Prostate gland (tissue), 2 donors: ENCODE measurements at regions not wholly inside any gene's neighbourhood (a gene's known extent, or its start where the extent isn't known, plus 50 kb on each side); places are given as distances from the start of the nearest gene placed in this dataset.

Source experiments
- DNase-seq: peaks from one replicate; pipeline ENCODE4 v3.0.0-alpha.2; 2019; ENCODE audit warnings: low spot score
- H3K27ac ChIP-seq, 2 donors: fragments of 200-600 bp; sonication (generic); 2 replicates each; pipeline ENCODE4 v1.5.1; 2017 to 2019
- H3K27me3 ChIP-seq: fragments of 200-600 bp; sonication (generic); replicated peaks from 2 replicates; pipeline ENCODE4 v1.5.1; 2019; ENCODE audit not compliant: insufficient read depth
- H3K36me3 ChIP-seq, 2 donors: fragments of 200-600 bp; sonication (generic); 1 replicate in 1 of 2; 2 replicates in 1 of 2; pipeline versions ENCODE4 v1.5.1 to v1.8.1; 2017 to 2019
- H3K4me1 ChIP-seq: fragments of 200-600 bp; sonication (generic); replicated peaks from 2 replicates; pipeline ENCODE4 v1.5.1; 2019
- H3K4me3 ChIP-seq, 2 donors: fragments of 200-600 bp; sonication (generic); 2 replicates each; pipeline ENCODE4 v1.5.1; 2017 to 2019
- H3K9me3 ChIP-seq: fragments of 200-600 bp; sonication (generic); 2 replicates; pipeline ENCODE4 v1.5.1; 2017
- CTCF ChIP-seq, 4 experiments: fragments of 200-600 bp in 2 of 4; fragments of 450-650 bp in 2 of 4; sonication (generic) in 2 of 4; IDR thresholded peaks; 1 replicate in 3 of 4; 2 replicates in 1 of 4; pipeline ENCODE4 v1.5.1; 2016 to 2019; ENCODE audit warnings: antibody characterized with exemption in 4 of 4, mild to moderate bottlenecking in 2 of 4, moderate library complexity in 2 of 4
- POLR2A ChIP-seq: fragments of 450-650 bp; IDR thresholded peaks from one replicate; pipeline ENCODE4 v1.6.1; 2016; ENCODE audit warnings: antibody characterized with exemption, mild to moderate bottlenecking
- POLR2AphosphoS5 ChIP-seq: sonication (generic); formaldehyde crosslinking; IDR thresholded peaks from one replicate; pipeline ENCODE4 v1.6.1; 2017; ENCODE audit warnings: antibody characterized with exemption
- WGBS: methylation state at CpG from one replicate; pipeline ENCODE4 v1.1.5; 2018; 5-methylcytosine and 5-hydroxymethylcytosine counted together
- intact Hi-C: fragments of 100-400 bp; cut with DNase I; formaldehyde crosslinking; loops from one replicate; pipeline ENCODE4 v1.14.2; 2022

- no peak for TF ChIP-seq POLR2AphosphoS5
- TF ChIP-seq CTCF (IDR thresholded peaks at IDR 0.05): no peak
- no peak for TF ChIP-seq POLR2A
- Histone ChIP-seq H3K27ac (no peak overlapping the region), H3K27me3 (no peaks in the 10 kb centered on the region), H3K4me1 (no peaks in the 10 kb centered on the region), H3K4me3 (no peak overlapping the region), H3K9me3 (no peaks in the 10 kb centered on the region), H3K36me3 (no peaks in the 10 kb centered on the region)
- WGBS: 93% methylated on average over 1 of the region's 1 CpG
- intact Hi-C loops: no loop called here
- DNase-seq: no peak
These were observed 421.7 kb downstream of the EFNB2 start for GRCh38 chr13:106113796-106114195.

- intact Hi-C loops: no loop called here
- 90% methylated on average over 3 of the region's 3 CpGs for WGBS
- no peak for TF ChIP-seq POLR2AphosphoS5
- TF ChIP-seq POLR2A: no peak
- no peak for TF ChIP-seq CTCF (IDR thresholded peaks at IDR 0.05)
These were observed 423.3 kb downstream of the EFNB2 start for GRCh38 chr13:106112191-106112590.

GRCh38 chr13:106110241-106110855, 425.1 kb downstream of the EFNB2 start:
- Histone ChIP-seq H3K27me3 (no peaks in the 10 kb centered on the region), H3K36me3 (no peaks in the 10 kb centered on the region), H3K27ac (no peak overlapping the region), H3K4me3 (no peak overlapping the region), H3K4me1 (no peaks in the 10 kb centered on the region), H3K9me3 (no peaks in the 10 kb centered on the region)
- 87% methylated on average over 8 of the region's 8 CpGs for WGBS
- no peak for TF ChIP-seq CTCF (IDR thresholded peaks at IDR 0.05)
- TF ChIP-seq POLR2AphosphoS5: no peak
- TF ChIP-seq POLR2A: no peak
- DNase-seq: no peak
- intact Hi-C loops: no loop called here

More at GRCh38 chr13:106112191-106112590, 423.3 kb downstream of the EFNB2 start:
- Histone ChIP-seq H3K9me3 (no peaks in the 10 kb centered on the region), H3K36me3 (no peaks in the 10 kb centered on the region), H3K27ac (no peak overlapping the region), H3K27me3 (no peaks in the 10 kb centered on the region), H3K4me1 (no peaks in the 10 kb centered on the region), H3K4me3 (no peak overlapping the region)
- DNase-seq: no peak

GRCh38 chr13:106109391-106109791, 426.1 kb downstream of the EFNB2 start:
- TF ChIP-seq POLR2A (no peak), POLR2AphosphoS5 (no peak), CTCF (IDR thresholded peaks at IDR 0.05) (no peak)
- Histone ChIP-seq H3K4me1 (no peaks in the 10 kb centered on the region), H3K4me3 (no peak overlapping the region), H3K27me3 (no peaks in the 10 kb centered on the region), H3K27ac (no peak overlapping the region), H3K36me3 (no peaks in the 10 kb centered on the region), H3K9me3 (no peaks in the 10 kb centered on the region)
- intact Hi-C loops: no loop called here
- WGBS: 79% methylated on average over 3 of the region's 3 CpGs
- no peak for DNase-seq

- WGBS: 93% methylated on average over 9 of the region's 9 CpGs
These were observed 427.1 kb downstream of the EFNB2 start for GRCh38 chr13:106108346-106108745.

More at GRCh38 chr13:106108346-106108745, 427.1 kb downstream of the EFNB2 start:
- no peak overlapping the region for H3K27ac ChIP-seq
- no peak for DNase-seq
- no peak overlapping the region for H3K4me3 ChIP-seq
- no peaks in the 10 kb centered on the region for H3K36me3 ChIP-seq
- no peaks in the 10 kb centered on the region for H3K9me3 ChIP-seq
- intact Hi-C loops: no loop called here
- no peaks in the 10 kb centered on the region for H3K27me3 ChIP-seq
- no peaks in the 10 kb centered on the region for H3K4me1 ChIP-seq
- TF ChIP-seq POLR2A (no peak), CTCF (IDR thresholded peaks at IDR 0.05) (no peak), POLR2AphosphoS5 (no peak)
